LNCaP clone FGC (cell line): ENCODE measurements at regions not wholly inside any gene's neighbourhood (a gene's known extent, or its start where the extent isn't known, plus 50 kb on each side); places are given as distances from the start of the nearest gene placed in this dataset.

Experiments
- DNase-seq: peaks from one replicate; pipeline ENCODE4 v3.0.0-alpha.2; 2011; ENCODE audit warnings: low read depth
- H3K4me3 ChIP-seq: 2 replicates; pipeline ENCODE4 v1.5.1; 2011; ENCODE audit warnings: mild to moderate bottlenecking, low read depth, low read length, control low read depth
- CTCF ChIP-seq: IDR thresholded peaks from 2 replicates; pipeline ENCODE4 v1.5.1; 2012; ENCODE audit warnings: mild to moderate bottlenecking; ENCODE audit not compliant: control insufficient read depth, insufficient read depth; ENCODE audit errors: extremely low read depth

GRCh38 chr4:130021706-130022105, 925.8 kb downstream of the C4orf33 start:
- no peak for DNase-seq
- no peak for TF ChIP-seq CTCF
- no peak overlapping the region for H3K4me3 ChIP-seq

- H3K4me3 ChIP-seq: no peak overlapping the region
- no peak for DNase-seq
- TF ChIP-seq CTCF: no peak
Observed at GRCh38 chr4:130023088-130023487, 927.1 kb downstream of the C4orf33 start.

GRCh38 chr4:130025701-130026100, 929.7 kb downstream of the C4orf33 start:
- H3K4me3 ChIP-seq: no peak overlapping the region
- no peak for TF ChIP-seq CTCF
- DNase-seq: no peak

GRCh38 chr4:130026185-130026584, 930.2 kb downstream of the C4orf33 start:
- no peak for DNase-seq
- no peak overlapping the region for H3K4me3 ChIP-seq
- TF ChIP-seq CTCF: no peak

- no peak overlapping the region for H3K4me3 ChIP-seq
- no peak for TF ChIP-seq CTCF
- no peak for DNase-seq
Observed at GRCh38 chr4:130027973-130028372, 932.0 kb downstream of the C4orf33 start.

GRCh38 chr4:130028552-130028951, 932.6 kb downstream of the C4orf33 start:
- no peak for TF ChIP-seq CTCF
- DNase-seq: no peak
- no peak overlapping the region for H3K4me3 ChIP-seq

- TF ChIP-seq CTCF: no peak
- DNase-seq: no peak
Observed at GRCh38 chr4:130029442-130029841, 933.5 kb downstream of the C4orf33 start.

More at GRCh38 chr4:130029442-130029841, 933.5 kb downstream of the C4orf33 start:
- no peak overlapping the region for H3K4me3 ChIP-seq
